HepG2 (cell line): ENCODE measurements at regions not wholly inside any gene's neighbourhood (a gene's known extent, or its start where the extent isn't known, plus 50 kb on each side); places are given as distances from the start of the nearest gene placed in this dataset.

Experiments used
- ATAC-seq: fragments of 200-7000 bp; cut with Tn5 transposase; 3 replicates; pipeline ENCODE4 v1.9.1; 2020; ENCODE audit warnings: mild to moderate bottlenecking, moderate library complexity
- BruUV-seq: library from RNA; stranded (reverse); fragments of 400-500 nt; replicated peaks from 2 replicates; lab custom pipeline; 2021; lab: Mats Ljungman, UMichigan
- CTCF ChIA-PET: fragments of 300-600 bp; formaldehyde crosslinking; extraction: SDS; loops from one replicate; lab custom pipeline; 2021; ENCODE audit warnings: low total read pairs, inconsistent platforms, low intra/inter-chr PET ratio; lab: Yijun Ruan, JAX
- POLR2A ChIA-PET: fragments of 350-600 bp; sonication (Branson Sonifier 250); formaldehyde crosslinking; loops from one replicate; lab custom pipeline; 2020; ENCODE audit warnings: antibody characterized with exemption, inconsistent platforms; lab: Yijun Ruan, JAX
- DNase-seq: peaks from one replicate; pipeline ENCODE4 v3.0.0-alpha.2; 2015; ENCODE audit warnings: low spot score
- FAIRE-seq: peaks from 3 replicates; lab custom pipeline; 2011; peaks lifted over from hg19 to GRCh38; lab: Jason Lieb, UNC
- H2AFZ ChIP-seq: one replicate; pipeline ENCODE4 v1.6.1; 2011; ENCODE audit warnings: low read length, inconsistent platforms
- H3K27ac ChIP-seq: fragments of 300-600 bp; 3 replicates; pipeline ENCODE4 v1.8.0; 2011; ENCODE audit warnings: mixed run types, mild to moderate bottlenecking, mixed read lengths, low read length, inconsistent platforms; ENCODE audit not compliant: insufficient read depth; ENCODE audit errors: extremely low read length
- H3K27me3 ChIP-seq, 2 experiments: fragments of 200-600 bp in 1 of 2; 2 replicates in 1 of 2; 3 replicates in 1 of 2; pipeline versions ENCODE4 v1.6.0 to v1.8.0; 2011; ENCODE audit warnings: low read length in 2 of 2, mild to moderate bottlenecking in 2 of 2, moderate library complexity in 2 of 2, inconsistent platforms in 1 of 2; ENCODE audit not compliant: insufficient read depth in 2 of 2, control insufficient read depth in 1 of 2
- H3K36me3 ChIP-seq, 2 experiments: fragments of 200-600 bp in 1 of 2; replicated peaks in 1 of 2; 2 replicates in 1 of 2; 3 replicates in 1 of 2; pipeline versions ENCODE4 v1.5.1 to v1.8.0; 2011; ENCODE audit warnings: low read length in 2 of 2, inconsistent platforms in 1 of 2; ENCODE audit not compliant: insufficient read depth in 2 of 2, control insufficient read depth in 1 of 2
- H3K4me1 ChIP-seq: 2 replicates; pipeline ENCODE4 v1.5.1; 2012; ENCODE audit warnings: low read length, inconsistent platforms; ENCODE audit not compliant: insufficient read depth
- H3K4me2 ChIP-seq: 2 replicates; pipeline ENCODE4 v1.6.0; 2011; ENCODE audit warnings: low read depth, low read length, inconsistent platforms
- H3K4me3 ChIP-seq, 3 experiments: fragments of 200-600 bp in 1 of 3; sonication (generic), shearing (Covaris generic) in 1 of 3; replicated peaks in 1 of 3; 2 replicates each; pipeline ENCODE4 v1.5.1; 2011 to 2016; ENCODE audit warnings: low read length in 3 of 3, inconsistent platforms in 2 of 3, low read depth in 2 of 3, mild to moderate bottlenecking in 2 of 3, control low read depth in 1 of 3, mixed read lengths in 1 of 3; ENCODE audit not compliant: insufficient read depth in 1 of 3
- H3K79me2 ChIP-seq: one replicate; pipeline ENCODE4 v1.6.1; 2011; ENCODE audit warnings: low read length, inconsistent platforms; ENCODE audit not compliant: insufficient read depth
- H3K9ac ChIP-seq: 2 replicates; pipeline ENCODE4 v1.6.0; 2011; ENCODE audit warnings: mild to moderate bottlenecking, low read depth, low read length, inconsistent platforms; ENCODE audit not compliant: insufficient read depth
- H3K9me3 ChIP-seq: 2 replicates; pipeline ENCODE4 v1.5.1; 2012; ENCODE audit warnings: mild to moderate bottlenecking, low read length
- H4K20me1 ChIP-seq: 2 replicates; pipeline ENCODE4 v1.6.0; 2011; ENCODE audit warnings: inconsistent platforms, mild to moderate bottlenecking, low read length, moderate library complexity; ENCODE audit not compliant: insufficient read depth
- CHD2 ChIP-seq: IDR thresholded peaks from 2 replicates; pipeline ENCODE4 v1.6.1; 2011; ENCODE audit warnings: low read depth, low read length, improper control_type of control experiment
- MIXL1 ChIP-seq: IDR thresholded peaks from 2 replicates; pipeline ENCODE4 v1.6.1; 2016
- NR1H2 ChIP-seq: sonication (generic); formaldehyde crosslinking; IDR thresholded peaks from 2 replicates; pipeline ENCODE4 v1.8.1; 2022; ENCODE audit warnings: low read depth, missing genetic modification reagents, borderline replicate concordance
- PHB2 ChIP-seq: fragments of 450-650 bp; IDR thresholded peaks from 2 replicates; pipeline ENCODE4 v1.6.1; 2018; ENCODE audit not compliant: partially characterized antibody
- RAD51 ChIP-seq: fragments of 450-650 bp; IDR thresholded peaks from 2 replicates; pipeline ENCODE4 v1.6.1; 2016; ENCODE audit warnings: borderline replicate concordance
- YY1 ChIP-seq: IDR thresholded peaks from 2 replicates; pipeline ENCODE4 v1.6.1; 2011; ENCODE audit warnings: low read length, low read depth, moderate library complexity, mild to moderate bottlenecking; ENCODE audit not compliant: insufficient read depth, insufficient replicate concordance
- ZSCAN22 ChIP-seq: sonication (generic); formaldehyde crosslinking; IDR thresholded peaks from 2 replicates; pipeline ENCODE4 v1.4.0; 2020; ENCODE audit warnings: mild to moderate bottlenecking, missing genetic modification reagents
- WGBS: methylation state at CpG from one replicate; pipeline ENCODE4 v1.1.6; 2017; ENCODE audit warnings: low lambda C conversion rate; 5-methylcytosine and 5-hydroxymethylcytosine counted together
- in situ Hi-C: cut with HindIII; loops from 2 replicates; pipeline ENCODE4 v1.10.0; 2017; ENCODE audit warnings: low pct_unique_long_range_greater_than_20kb; ENCODE audit not compliant: extremely low pct_ligation_motif_present
- intact Hi-C: fragments of 100-400 bp; cut with micrococcal nuclease; formaldehyde crosslinking; loops from one replicate; pipeline ENCODE4 v1.10.0; 2022; ENCODE audit not compliant: unreplicated experiment
- TF ChIP-seq, protein P1 (sequence below): sonication (generic); formaldehyde crosslinking; IDR thresholded peaks from 2 replicates; pipeline ENCODE4 v1.4.0; 2020; ENCODE audit warnings: missing genetic modification reagents, borderline replicate concordance
- TF ChIP-seq, protein P2 (sequence below): IDR thresholded peaks from 2 replicates; pipeline ENCODE4 v1.6.1; 2016; ENCODE audit warnings: mild to moderate bottlenecking
- TF ChIP-seq, protein P3 (sequence below): sonication (generic); formaldehyde crosslinking; IDR thresholded peaks from 2 replicates; pipeline ENCODE4 v1.4.0; 2020; ENCODE audit warnings: missing genetic modification reagents
- TF ChIP-seq, protein P4 (sequence below): sonication (generic); formaldehyde crosslinking; IDR thresholded peaks from 2 replicates; pipeline ENCODE4 v1.9.0; 2021; ENCODE audit warnings: missing genetic modification reagents, mild to moderate bottlenecking, borderline replicate concordance

DNA sequence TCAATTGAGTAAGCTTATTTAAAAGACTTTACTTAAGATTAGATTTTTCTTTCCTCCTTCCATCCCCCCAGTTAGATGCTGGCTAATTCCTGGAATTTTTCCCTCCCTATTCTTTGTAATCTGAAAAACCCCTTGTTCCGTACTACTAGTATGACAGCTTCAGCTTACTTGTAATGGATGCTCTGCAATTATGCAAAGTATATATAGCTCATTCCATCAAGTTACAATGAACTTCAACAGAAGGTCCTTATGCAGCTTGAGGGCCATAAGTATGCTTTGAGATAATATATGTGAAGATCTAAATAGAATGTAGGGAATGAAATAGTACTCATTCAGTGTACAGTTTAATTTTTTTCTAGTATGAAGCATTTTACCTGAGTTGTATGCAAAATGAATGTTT lies 398.3 kb upstream of the NAALADL2 start:
- Histone ChIP-seq H3K27ac (no peak overlapping the region), H3K9me3 (no peaks in the 10 kb centered on the region), H4K20me1 (no peaks in the 10 kb centered on the region), H3K36me3 (no peaks in the 10 kb centered on the region), H3K9ac (no peak overlapping the region), H3K27me3 (no peaks in the 10 kb centered on the region), H2AFZ (no peak overlapping the region), H3K4me1 (no peaks in the 10 kb centered on the region), H3K4me3 (no peak overlapping the region), H3K79me2 (no peaks in the 10 kb centered on the region), H3K4me2 (no peak overlapping the region)
- in situ Hi-C loops: no loop called here
- CTCF ChIA-PET: no interaction called here
- BruUV-seq: no TSS peak
- no peak for TF ChIP-seq ZSCAN22
- TF ChIP-seq, protein P1, sequence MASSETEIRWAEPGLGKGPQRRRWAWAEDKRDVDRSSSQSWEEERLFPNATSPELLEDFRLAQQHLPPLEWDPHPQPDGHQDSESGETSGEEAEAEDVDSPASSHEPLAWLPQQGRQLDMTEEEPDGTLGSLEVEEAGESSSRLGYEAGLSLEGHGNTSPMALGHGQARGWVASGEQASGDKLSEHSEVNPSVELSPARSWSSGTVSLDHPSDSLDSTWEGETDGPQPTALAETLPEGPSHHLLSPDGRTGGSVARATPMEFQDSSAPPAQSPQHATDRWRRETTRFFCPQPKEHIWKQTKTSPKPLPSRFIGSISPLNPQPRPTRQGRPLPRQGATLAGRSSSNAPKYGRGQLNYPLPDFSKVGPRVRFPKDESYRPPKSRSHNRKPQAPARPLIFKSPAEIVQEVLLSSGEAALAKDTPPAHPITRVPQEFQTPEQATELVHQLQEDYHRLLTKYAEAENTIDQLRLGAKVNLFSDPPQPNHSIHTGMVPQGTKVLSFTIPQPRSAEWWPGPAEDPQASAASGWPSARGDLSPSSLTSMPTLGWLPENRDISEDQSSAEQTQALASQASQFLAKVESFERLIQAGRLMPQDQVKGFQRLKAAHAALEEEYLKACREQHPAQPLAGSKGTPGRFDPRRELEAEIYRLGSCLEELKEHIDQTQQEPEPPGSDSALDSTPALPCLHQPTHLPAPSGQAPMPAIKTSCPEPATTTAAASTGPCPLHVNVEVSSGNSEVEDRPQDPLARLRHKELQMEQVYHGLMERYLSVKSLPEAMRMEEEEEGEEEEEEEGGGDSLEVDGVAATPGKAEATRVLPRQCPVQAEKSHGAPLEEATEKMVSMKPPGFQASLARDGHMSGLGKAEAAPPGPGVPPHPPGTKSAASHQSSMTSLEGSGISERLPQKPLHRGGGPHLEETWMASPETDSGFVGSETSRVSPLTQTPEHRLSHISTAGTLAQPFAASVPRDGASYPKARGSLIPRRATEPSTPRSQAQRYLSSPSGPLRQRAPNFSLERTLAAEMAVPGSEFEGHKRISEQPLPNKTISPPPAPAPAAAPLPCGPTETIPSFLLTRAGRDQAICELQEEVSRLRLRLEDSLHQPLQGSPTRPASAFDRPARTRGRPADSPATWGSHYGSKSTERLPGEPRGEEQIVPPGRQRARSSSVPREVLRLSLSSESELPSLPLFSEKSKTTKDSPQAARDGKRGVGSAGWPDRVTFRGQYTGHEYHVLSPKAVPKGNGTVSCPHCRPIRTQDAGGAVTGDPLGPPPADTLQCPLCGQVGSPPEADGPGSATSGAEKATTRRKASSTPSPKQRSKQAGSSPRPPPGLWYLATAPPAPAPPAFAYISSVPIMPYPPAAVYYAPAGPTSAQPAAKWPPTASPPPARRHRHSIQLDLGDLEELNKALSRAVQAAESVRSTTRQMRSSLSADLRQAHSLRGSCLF (CRISPR knock-in tag): no peak
- POLR2A ChIA-PET: no interaction called here
- FAIRE-seq (no peak), ATAC-seq (no peak), DNase-seq (no peak)
- intact Hi-C loops: no loop called here
- 41% methylated on average over 1 of the region's 1 CpG for WGBS

DNA sequence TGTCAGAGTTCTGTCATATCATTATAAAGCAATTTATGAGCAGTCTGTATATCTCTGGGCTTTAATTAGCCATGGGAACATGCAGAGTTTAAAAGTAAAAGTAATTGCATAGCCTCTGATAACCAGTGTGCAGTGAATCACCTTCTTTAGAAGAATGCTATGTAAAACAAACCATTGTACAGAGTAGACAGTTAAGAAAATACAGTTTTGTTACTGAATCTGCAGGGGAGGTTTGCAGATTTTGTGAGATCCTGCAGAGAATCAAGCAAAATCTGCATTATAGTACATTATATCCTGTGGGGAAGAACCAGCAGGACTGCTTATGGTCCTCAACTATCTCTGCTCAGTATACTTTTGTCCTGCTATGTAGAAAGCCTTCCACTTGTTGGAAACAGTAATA lies 396.2 kb upstream of the NAALADL2 start:
- in situ Hi-C loops: no loop called here
- TF ChIP-seq, protein P2, sequence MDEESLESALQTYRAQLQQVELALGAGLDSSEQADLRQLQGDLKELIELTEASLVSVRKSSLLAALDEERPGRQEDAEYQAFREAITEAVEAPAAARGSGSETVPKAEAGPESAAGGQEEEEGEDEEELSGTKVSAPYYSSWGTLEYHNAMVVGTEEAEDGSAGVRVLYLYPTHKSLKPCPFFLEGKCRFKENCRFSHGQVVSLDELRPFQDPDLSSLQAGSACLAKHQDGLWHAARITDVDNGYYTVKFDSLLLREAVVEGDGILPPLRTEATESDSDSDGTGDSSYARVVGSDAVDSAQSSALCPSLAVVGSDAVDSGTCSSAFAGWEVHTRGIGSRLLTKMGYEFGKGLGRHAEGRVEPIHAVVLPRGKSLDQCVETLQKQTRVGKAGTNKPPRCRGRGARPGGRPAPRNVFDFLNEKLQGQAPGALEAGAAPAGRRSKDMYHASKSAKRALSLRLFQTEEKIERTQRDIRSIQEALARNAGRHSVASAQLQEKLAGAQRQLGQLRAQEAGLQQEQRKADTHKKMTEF: no peak
- TF ChIP-seq, protein P3, sequence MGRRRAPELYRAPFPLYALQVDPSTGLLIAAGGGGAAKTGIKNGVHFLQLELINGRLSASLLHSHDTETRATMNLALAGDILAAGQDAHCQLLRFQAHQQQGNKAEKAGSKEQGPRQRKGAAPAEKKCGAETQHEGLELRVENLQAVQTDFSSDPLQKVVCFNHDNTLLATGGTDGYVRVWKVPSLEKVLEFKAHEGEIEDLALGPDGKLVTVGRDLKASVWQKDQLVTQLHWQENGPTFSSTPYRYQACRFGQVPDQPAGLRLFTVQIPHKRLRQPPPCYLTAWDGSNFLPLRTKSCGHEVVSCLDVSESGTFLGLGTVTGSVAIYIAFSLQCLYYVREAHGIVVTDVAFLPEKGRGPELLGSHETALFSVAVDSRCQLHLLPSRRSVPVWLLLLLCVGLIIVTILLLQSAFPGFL: no peak
- no peak for TF ChIP-seq MIXL1
- no peak for TF ChIP-seq YY1
- no peak for TF ChIP-seq RAD51
- no peak for TF ChIP-seq NR1H2
- TF ChIP-seq, protein P4, sequence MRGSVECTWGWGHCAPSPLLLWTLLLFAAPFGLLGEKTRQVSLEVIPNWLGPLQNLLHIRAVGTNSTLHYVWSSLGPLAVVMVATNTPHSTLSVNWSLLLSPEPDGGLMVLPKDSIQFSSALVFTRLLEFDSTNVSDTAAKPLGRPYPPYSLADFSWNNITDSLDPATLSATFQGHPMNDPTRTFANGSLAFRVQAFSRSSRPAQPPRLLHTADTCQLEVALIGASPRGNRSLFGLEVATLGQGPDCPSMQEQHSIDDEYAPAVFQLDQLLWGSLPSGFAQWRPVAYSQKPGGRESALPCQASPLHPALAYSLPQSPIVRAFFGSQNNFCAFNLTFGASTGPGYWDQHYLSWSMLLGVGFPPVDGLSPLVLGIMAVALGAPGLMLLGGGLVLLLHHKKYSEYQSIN: no peak
- no peak for TF ChIP-seq PHB2
- TF ChIP-seq CHD2: no peak

More for the DNA sequence above, 396.2 kb upstream of the NAALADL2 start:
- H3K79me2 ChIP-seq: no peaks in the 10 kb centered on the region
- no TSS peak for BruUV-seq
- no peaks in the 10 kb centered on the region for H3K27me3 ChIP-seq
- H3K9me3 ChIP-seq: no peaks in the 10 kb centered on the region
- no peak for FAIRE-seq
- no peak overlapping the region for H3K4me3 ChIP-seq
- H3K4me1 ChIP-seq: no peaks in the 10 kb centered on the region
- H2AFZ ChIP-seq: no peak overlapping the region
- no peaks in the 10 kb centered on the region for H4K20me1 ChIP-seq
- no peak overlapping the region for H3K27ac ChIP-seq
- intact Hi-C loops: no loop called here
- CTCF ChIA-PET: no interaction called here
- no peak overlapping the region for H3K9ac ChIP-seq
- no peak for ATAC-seq
- H3K4me2 ChIP-seq: no peak overlapping the region
- DNase-seq: no peak
- no peaks in the 10 kb centered on the region for H3K36me3 ChIP-seq
- POLR2A ChIA-PET: no interaction called here
